Activated CD8-positive, alpha-beta memory T cell treated with anti-CD3 and anti-CD28 coated beads for 36 hours (primary cell): ENCODE measurements at regions not wholly inside any gene's neighbourhood (a gene's known extent, or its start where the extent isn't known, plus 50 kb on each side); places are given as distances from the start of the nearest gene placed in this dataset.
"Not testable (repeated sequence)": the region's sequence is repeated elsewhere in the genome, so short reads cannot be mapped to it uniquely, and the experiment has no call there.

Source experiments
- CTCF ChIA-PET: fragments of 350-600 bp; sonication (Branson Sonifier 250); formaldehyde crosslinking; loops from one replicate; lab custom pipeline; 2021; ENCODE audit warnings: antibody characterized with exemption; lab: Charles Lee
- POLR2A ChIA-PET: fragments of 350-600 bp; sonication (Branson Sonifier 250); formaldehyde crosslinking; loops from one replicate; lab custom pipeline; 2021; ENCODE audit warnings: antibody characterized with exemption; lab: Charles Lee

DNA sequence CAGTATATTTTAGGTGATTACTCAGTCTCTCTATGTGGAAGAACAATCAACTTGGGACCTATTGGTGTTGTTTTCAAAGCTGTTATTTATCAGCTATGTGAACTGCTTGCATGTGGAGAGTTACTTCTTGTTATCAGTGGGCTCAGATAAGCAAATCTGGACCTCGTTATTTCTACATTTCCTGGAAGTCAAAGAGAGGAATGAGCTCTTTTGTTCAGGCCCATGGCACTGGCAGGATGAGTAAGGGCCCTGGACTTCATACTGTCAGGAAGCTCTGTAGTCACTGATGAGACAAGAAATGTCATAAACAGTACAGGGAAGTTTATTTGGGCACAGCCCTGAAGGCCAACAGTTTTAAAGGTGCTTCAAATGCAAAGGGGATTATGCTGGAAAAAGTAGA is 760.6 kb upstream of the EPHA5 start:
- ChIA-PET CTCF (no interaction called here), POLR2A (no interaction called here)

DNA sequence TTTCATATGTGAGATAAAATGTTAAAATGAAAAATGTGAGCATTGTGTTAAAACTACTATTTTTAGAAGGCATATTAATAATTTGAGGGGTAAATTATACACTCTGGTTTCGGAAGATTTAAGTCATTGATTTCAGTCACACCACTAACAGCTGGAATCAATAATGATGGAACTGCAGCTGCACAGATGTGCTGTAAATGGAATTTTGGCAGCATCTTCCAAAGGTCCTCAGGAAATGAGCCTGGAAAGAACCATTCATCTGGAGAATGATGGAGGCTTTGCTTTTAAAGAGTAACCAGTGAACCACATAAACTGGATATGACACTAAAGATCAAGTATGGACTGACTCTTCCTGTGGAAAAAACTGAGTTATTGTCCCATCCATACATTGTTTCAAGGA is 759.0 kb upstream of the EPHA5 start:
- ChIA-PET CTCF (no interaction called here), POLR2A (no interaction called here)

DNA sequence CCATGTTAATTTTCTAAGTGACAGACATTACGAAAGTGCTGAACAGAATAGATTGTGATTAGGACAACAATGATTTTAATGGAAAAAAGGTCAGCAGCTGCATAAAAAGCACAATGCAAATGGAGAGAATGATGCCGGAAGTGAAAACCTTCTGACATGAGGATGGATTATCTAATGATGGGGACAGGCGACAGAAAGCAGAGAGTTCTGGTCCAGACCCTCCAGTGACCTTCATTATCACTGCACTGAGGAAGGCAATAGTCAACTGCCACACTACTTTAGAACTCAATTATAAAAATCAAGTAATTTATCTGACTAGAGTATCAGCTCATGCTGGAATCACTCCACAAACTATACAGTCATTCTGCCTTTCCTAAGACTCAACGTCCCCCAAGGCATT is 746.1 kb upstream of the EPHA5 start:
- CTCF ChIA-PET, result no interaction called here
- POLR2A ChIA-PET, result no interaction called here

DNA sequence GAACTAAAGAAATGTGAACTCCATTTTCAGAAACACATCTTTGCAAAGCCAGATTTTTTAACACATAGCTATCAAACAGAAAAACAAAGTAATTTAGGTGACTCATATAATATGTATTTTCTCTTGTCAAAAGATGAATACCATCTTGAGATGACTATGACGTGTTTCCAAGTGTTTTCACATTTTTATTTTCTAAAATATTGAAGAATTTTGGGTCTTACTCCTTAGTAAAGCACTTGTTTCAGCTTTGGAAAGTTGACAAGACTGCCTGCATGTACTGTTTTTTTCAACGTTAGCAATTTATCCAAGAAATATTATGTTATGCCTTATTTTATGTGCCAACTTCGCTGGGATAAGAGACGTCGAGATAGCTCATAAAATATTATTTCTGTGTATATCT is 733.9 kb upstream of the EPHA5 start:
- ChIA-PET POLR2A (no interaction called here), CTCF (no interaction called here)

DNA sequence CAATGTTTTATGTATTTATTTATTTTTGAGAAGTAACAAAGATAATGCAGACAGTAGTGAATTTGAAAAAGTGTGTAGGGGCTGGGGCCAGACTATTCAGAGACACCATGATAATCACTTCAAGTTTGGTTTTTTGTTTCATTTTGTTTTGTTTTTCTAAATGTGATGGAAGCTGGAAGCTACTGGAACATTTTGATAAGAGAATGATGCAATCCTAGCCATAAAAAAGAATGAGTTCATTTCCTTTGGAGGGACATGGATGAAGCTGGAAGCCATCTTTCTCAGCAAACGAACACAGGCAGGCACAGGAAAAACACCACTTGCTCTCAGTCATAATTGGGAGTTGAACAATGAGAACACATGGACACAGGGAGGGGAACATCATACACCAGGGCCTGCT is 706.6 kb upstream of the EPHA5 start:
- CTCF ChIA-PET, result no interaction called here
- POLR2A ChIA-PET, result no interaction called here

DNA sequence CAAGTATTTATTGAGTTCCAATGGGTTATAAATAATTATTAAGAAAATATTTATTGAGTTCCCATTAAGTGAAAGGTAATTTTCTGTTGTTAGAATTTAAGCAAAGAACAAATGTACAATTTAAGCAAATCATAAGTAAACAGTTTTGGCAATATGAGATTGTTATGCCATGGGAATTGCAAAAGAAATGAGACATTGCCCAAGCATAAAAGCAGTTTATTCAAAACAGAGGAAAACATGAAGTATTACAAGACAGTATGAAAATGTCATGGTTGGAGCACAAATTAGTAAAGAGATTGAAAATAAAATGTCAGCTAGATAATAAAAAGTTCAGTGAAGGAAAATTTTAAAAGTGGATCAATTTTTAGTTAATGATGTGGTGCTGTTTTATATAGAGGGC is 706.1 kb upstream of the EPHA5 start:
- CTCF ChIA-PET, result no interaction called here

DNA sequence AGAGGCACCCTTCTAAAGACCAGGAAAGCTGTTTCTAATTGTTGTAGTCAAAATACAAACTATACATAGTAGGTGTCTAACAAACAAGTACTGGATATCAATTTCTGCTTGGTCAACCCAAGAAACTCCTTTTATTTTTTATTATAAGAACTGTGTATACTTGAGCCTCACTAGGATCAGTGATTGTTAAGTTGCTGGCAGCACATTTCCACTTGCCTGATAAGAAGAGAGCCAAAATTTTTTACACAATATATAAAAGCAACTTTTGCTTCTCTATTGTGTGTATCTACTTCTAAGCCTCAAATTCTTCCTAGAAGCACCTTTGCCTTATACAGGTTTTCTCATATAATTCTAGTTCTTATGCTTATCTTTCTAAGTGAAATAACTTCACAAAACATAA is 703.0 kb upstream of the EPHA5 start:
- ChIA-PET CTCF (no interaction called here), POLR2A (no interaction called here)

More for the DNA sequence above, 706.1 kb upstream of the EPHA5 start:
- POLR2A ChIA-PET, result no interaction called here

DNA sequence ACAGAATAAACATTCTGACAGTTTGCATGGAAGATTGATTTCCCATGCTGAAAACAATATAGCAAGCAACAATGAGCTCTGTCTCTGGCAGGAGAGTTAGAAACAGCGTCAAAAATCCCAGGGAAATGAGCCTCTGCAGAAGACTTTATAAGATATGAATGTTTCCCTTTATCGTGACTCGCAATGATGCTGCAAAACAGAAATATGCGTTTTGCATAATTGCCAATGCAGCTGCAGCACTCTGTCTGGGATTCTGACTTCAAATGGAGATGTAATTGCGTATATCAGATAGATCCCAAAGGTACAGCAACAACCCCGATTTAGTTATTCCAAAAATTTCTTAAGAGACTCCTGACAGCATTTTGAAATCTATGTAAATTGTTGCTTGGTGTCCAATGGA is 702.4 kb upstream of the EPHA5 start:
- ChIA-PET CTCF (no interaction called here), POLR2A (no interaction called here)

DNA sequence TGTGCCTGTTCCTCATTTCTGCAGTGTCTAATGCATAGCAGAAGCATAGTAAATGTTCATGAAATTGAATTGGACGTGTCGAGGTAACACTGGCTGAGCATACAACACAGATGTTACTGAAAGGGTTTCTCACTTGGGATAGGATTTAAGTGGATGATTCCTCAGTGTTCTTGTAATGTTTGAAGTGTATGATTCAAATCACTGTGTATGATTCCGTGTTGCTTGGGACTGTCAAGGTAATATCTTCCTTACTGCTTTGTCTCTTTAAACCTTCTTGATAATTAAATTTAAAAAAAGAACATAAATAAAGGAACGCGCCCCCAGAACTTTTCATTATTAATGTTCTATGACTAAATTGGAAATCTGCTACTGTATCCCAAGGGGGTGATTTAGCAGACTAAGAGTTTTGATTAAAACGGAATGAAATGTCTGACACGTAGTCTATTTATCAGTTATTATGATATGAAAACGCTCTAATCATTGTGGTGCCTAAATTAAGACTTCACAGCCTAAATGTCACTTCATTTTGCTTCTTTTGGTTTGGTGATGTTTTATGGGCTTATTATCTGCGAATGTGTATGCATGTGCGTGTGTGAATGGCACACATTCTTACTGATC is 696.9 kb upstream of the EPHA5 start:
- POLR2A ChIA-PET, result no interaction called here
- CTCF ChIA-PET, result no interaction called here

DNA sequence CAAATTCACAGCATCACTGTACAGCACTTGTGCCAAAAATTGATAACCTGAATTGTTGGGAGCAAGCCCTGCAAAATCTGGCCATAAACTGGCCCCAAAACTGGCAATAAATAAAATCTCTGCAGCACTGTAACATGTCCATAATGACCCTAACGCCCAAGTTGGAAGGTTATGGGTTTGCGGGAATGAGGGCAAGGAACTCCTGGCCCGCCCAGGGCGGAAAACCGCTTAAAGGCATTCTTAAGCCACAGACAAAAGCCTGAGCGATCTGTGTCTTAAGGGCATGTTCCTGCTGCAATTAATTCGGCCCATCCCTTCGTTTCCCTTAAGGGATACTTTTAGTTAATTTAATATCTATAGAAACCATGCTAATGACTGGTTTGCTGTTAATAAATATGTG is 690.1 kb upstream of the EPHA5 start:
- POLR2A ChIA-PET, CTCF ChIA-PET: not testable (repeated sequence)

DNA sequence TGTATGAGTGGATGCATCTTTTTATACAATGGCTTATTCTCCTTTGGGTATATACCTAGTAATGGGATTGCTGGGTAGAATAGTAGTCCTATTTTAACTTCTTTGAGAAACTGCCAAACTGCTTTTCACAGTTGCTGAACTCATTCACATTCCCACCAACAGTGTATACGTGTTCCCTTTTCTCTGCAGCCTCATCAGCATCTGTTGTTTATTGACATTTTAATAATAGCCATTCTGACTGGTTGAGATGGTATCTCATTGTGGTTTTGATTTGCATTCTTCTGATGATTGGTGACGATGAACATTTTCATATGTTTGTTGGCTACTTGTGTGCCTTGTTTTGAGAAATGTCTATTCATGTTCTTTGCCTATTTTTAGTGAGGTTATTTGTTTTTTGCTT is 687.0 kb upstream of the EPHA5 start:
- CTCF ChIA-PET, result no interaction called here
- POLR2A ChIA-PET, result no interaction called here

DNA sequence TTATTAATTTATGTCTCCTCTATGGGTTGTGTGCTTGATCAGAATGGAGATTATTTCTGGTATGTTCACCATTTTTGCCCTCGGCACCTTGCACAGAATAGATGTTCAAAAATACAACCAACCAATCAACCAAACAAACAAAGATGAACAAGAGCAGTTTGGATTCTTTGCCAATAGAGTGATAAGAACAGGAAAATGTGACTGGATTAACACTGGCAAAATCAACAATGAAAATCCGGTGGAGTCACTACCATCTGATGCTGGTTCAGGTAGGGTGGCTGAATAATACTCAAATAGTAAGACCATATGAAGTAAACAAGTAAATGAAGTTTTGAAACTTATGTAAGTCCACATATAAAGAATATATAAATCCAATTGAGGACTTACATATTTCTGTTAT is 685.0 kb upstream of the EPHA5 start:
- ChIA-PET CTCF (no interaction called here), POLR2A (no interaction called here)

DNA sequence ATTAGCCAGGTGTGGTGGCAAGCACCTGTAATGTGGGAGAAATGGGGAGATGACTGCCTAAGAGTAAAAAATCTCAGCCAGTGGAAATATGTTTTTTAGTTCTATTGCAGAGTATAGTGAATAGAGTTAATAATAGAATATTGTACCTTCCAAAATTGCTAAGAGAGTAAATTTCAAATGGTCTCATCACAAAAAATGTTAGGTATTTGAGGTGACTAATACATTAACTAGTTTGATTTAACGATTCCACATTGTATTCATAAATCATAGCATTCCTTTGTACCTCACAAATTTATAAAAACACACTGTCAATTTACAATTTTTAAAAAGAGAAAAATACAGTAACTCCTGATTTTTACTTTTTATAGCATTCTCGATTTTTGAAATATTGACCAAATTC is 681.5 kb upstream of the EPHA5 start:
- POLR2A ChIA-PET, result no interaction called here
- CTCF ChIA-PET, result no interaction called here

DNA sequence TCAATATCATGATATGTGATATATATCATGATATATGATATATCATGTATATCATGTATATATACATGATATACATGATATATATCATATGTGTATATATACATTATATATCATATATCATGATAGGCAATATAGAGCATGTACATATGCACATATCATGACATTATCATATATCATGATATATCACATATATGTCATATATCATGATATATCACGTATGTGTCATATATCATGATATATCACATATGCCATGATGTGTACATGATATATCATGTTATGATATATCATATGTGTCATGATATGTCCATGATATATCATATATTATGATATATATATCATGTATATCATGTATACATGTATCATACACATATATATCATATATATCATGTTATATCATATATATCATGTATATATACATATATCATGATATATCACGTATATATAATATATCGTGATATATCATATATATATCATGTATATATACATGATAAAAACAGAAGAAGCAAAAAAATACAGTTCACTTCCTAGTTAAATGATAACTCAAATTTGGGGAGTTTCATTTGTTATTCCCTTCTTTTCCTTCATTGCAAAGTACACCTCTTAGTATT is 670.1 kb upstream of the EPHA5 start:
- POLR2A ChIA-PET, result no interaction called here
- CTCF ChIA-PET, result no interaction called here

DNA sequence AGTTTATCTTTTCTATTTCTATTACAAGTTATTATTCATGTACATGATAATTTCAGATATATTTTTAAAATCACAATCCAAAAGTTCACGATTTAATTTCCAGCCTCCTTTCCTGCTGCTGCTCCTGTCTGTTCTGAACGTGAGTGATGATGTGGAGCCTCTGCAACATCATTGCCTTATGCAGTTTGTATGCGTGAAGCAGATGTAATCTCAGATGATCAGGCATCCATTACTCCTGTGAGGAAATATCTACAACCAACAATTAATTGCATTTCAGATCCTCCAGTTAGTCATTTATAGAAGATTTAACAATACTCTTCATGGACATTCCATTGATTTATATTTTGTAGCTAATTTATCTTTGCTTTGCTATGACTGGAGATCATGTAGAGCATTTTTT is 668.7 kb upstream of the EPHA5 start:
- POLR2A ChIA-PET, result no interaction called here
- CTCF ChIA-PET, result no interaction called here

DNA sequence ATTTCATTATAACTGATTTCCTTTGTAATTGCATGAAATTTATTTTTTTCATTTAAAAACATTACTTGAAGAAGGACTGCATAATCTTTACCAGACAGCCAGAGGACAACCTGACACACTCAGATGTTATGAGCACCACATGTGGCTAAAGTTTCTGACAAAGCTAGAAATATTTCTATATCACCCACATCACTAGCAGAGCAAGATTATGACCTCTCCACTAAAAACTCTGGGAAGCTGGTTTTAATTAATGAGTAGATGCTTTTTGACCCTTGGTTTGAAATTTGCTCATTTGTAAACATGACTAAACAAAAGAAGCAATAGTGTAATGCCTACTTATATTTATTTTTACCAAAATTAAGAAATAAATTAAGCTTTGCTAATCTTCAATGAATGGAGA is 661.5 kb upstream of the EPHA5 start:
- ChIA-PET POLR2A (no interaction called here), CTCF (no interaction called here)

DNA sequence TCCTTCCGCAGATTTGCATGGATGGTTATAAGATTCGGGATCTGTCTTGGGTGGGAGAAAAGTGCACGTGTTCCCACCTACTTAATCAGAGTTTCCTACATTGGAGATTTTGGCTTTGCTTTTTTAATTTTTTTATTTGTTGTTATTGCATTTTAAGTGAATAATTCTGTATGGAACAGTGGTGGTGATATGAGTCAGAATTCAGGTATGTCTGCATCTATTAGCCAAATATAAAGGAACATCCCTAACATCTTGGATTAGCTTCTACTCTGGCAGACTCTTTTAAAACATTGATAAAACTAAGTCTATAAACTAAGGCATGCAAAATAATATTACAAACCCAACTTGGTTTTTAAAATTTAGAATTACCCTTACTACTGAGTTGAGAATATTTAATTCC is 659.8 kb upstream of the EPHA5 start:
- POLR2A ChIA-PET, result no interaction called here
- CTCF ChIA-PET, result no interaction called here

DNA sequence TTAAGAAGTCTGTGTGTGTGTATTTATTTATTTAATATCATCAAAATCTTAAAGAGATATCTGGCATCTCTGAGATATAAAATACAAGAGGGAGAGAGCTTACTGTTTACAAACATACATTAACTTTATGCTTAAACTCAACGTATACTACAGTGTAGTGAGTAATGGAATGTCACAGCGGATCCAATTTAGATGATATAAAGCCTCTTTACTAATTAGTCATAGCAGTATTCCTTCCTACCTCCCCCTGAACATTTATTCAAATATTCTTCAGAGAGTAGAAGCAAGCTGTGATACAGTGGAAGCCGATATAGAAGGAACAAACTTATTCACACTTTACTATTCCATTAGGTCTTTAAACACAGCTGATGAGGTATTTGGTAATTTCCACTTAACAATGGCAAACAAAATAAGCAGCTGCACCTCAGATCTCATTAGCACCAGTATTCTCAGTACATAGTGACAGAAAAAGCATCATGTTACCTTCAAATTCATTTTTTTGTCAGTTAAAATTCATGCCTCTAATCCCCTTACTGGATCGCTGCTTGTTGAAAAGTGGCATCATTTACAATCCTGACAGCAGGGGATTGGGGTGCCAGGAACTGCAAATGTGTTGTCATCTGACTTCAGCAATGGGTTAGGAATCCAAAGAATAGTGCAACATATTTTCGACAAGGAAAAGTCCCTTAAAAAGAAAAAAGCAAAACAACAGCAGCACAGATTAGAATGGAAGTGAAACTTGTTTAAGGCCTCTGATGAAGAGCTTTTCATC is 658.7 kb upstream of the EPHA5 start:
- ChIA-PET POLR2A (no interaction called here), CTCF (no interaction called here)

DNA sequence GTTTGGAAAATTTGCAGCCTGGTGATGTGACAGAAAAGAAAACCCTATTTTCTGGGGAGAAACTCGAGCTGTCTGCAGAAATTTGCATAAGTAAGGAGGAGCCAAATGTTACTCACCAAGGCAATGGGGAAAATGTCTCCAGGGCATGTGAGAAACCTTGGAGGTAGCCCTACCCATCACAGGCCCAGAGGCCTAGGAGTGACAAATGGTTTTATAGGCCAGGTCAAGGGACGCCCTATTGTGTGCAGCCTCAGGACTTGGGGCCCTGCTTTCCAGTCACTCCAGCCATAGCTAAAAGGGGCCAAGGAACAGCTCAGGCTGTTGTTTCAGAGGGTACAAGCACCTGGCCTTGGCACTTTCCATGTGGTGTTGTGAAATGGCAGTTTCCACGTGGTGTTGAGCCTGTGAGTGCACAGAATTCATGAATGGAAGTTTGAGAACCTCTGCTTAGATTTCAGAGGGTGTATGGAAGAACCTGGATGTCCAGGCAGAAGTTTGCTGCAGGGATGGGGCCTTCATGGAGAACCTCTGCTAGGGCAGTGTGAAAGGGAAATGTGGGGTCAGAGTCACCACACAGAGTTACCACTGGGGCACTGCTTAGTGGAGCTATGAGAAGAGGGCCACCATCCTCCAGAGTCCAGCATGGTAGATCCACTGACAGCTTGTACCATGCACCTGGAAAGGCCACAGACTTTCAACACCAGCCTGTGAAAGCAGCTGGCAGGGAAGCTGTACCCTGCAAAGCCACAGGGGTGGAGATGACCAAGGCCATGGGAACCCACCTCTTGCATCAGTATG is 637.6 kb upstream of the EPHA5 start:
- POLR2A ChIA-PET, result no interaction called here
- CTCF ChIA-PET, result no interaction called here

DNA sequence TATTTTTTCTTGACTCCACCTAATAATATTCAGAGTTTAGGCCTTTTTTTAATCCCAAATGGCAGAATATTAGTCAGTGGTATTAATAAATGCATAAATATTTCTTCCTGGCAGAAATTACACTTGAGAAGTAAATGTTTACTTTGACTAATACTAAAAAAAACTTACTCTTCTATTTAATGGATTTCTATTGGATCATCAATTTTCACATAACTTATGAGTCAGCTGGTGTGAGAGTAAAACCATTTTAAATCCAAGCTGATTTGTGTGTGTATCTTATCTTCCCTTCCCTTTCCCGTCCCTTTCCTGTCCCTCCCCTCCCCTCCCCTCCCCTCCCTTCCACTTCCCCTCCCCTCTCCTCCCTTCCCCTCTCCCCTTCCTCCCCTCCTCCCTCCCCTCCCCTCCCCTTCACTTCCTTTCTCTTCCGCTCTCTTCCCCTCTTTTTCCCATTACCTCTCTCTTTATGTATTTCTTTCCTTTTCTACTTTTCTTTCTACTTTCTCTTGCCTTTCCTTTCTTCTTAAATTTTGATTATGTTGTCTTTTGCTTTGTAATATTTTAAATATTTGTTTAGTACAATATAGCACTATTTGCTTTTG is 630.1 kb upstream of the EPHA5 start:
- POLR2A ChIA-PET, result no interaction called here
- CTCF ChIA-PET, result no interaction called here
